Stimulated activated naive CD8-positive, alpha-beta T cell treated with anti-CD3 and anti-CD28 coated beads, Interleukin-15, amount 100 ng/mL, for 72 hours (primary cell): ENCODE measurements at regions not wholly inside any gene's neighbourhood (a gene's known extent, or its start where the extent isn't known, plus 50 kb on each side); places are given as distances from the start of the nearest gene placed in this dataset.

ENCODE experiments used
- ATAC-seq: fragments of 150-1000 bp; cut with Tn5 transposase; 2 replicates; pipeline ENCODE4 v1.10.0; 2021; ENCODE audit warnings: mild to moderate bottlenecking, moderate library complexity
- DNase-seq, 2 donors: peaks; one replicate each; pipeline ENCODE4 v3.0.0; 2021 to 2022
- H3K27ac Mint-ChIP-seq, 2 donors: one replicate each; pipeline ENCODE4 v1.8.0; 2022; ENCODE audit warnings: mild to moderate bottlenecking in 2 of 2, mixed read lengths in 2 of 2, moderate library complexity in 2 of 2
- H3K27me3 Mint-ChIP-seq: one replicate; pipeline ENCODE4 v1.8.0; 2022; ENCODE audit warnings: mixed read lengths
- H3K4me1 Mint-ChIP-seq: one replicate; pipeline ENCODE4 v1.8.0; 2022; ENCODE audit warnings: mild to moderate bottlenecking, mixed read lengths
- H3K4me3 Mint-ChIP-seq, 2 donors: one replicate each; pipeline ENCODE4 v1.8.0; 2022; ENCODE audit warnings: mild to moderate bottlenecking in 2 of 2, mixed read lengths in 2 of 2, moderate library complexity in 1 of 2
- H3K9me3 Mint-ChIP-seq, 2 donors: one replicate each; pipeline ENCODE4 v1.8.0; 2022; ENCODE audit warnings: mixed read lengths in 2 of 2

GRCh38 chr15:39156166-39156565 lies 424.7 kb upstream of the THBS1 start:
- DNase-seq (no peak), ATAC-seq (no peak)
- H3K27me3 Mint-ChIP-seq: peaks cover 18% of the 10 kb centered on the region
- H3K9me3 Mint-ChIP-seq: no peaks in the 10 kb centered on the region
- no peak overlapping the region for H3K4me3 Mint-ChIP-seq
- no peaks in the 10 kb centered on the region for H3K4me1 Mint-ChIP-seq
- H3K27ac Mint-ChIP-seq: no peak overlapping the region

DNA sequence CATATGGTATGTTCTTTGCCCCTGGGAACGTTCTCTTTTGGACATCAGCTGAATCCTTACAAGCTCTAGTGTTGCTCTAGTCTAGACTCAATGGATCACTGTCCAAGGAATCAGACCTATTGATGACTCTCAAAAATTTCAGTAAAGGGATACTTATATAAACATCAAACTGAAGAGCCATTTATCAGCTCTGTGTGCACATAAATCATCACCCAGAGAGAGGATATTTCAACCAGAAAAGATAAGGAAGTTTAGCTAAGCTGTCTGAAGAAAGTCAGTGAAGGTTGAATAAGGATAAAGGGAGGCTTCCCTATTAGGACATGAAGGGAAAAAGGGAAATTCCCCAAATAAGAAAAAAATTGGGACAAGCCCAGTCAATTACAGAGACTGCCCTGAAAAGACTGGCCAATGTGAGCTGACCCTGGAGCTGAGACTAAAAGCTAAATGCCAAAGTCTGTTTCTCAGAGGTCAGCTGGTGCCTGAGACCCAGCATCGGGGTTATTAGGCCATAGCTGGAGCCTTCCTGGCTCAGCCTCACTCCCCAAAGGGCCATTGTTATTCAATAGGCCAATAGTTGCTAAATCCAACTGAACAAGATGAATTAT lies 424.1 kb upstream of the THBS1 start:
- no peak overlapping the region for H3K27ac Mint-ChIP-seq
- peaks cover 23% of the 10 kb centered on the region for H3K27me3 Mint-ChIP-seq
- ATAC-seq (no peak), DNase-seq (no peak)
- H3K9me3 Mint-ChIP-seq: no peaks in the 10 kb centered on the region
- no peaks in the 10 kb centered on the region for H3K4me1 Mint-ChIP-seq
- no peak overlapping the region for H3K4me3 Mint-ChIP-seq

DNA sequence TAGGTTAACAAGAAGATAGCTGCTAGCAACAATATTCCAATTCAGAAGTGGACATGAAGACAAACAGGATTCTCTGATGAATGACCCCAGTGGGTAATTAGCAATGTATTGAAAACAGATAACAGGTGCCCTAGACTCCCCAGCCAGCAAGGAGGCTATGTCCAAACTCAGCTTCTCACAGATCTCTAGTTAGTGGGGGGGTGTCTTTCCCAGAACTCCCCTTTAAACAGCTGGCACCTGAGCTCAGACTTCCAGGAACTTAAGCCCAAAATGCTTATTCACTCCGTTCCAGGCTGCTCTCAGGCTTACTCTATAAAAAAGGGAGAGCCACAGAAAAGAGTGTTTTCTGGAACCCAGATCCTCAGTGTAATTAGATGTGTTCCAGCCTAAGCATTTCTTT lies 423.0 kb upstream of the THBS1 start:
- DNase-seq (no peak), ATAC-seq (no peak)
- Mint-ChIP-seq H3K4me3 (no peak overlapping the region), H3K9me3 (peaks cover 0 to 2% of the 10 kb centered on the region in 2 donors), H3K27ac (no peak overlapping the region), H3K4me1 (no peaks in the 10 kb centered on the region), H3K27me3 (peaks cover 35% of the 10 kb centered on the region)

GRCh38 chr15:39159833-39160232 lies 421.0 kb upstream of the THBS1 start:
- Mint-ChIP-seq H3K4me1 (no peaks in the 10 kb centered on the region), H3K4me3 (no peak overlapping the region), H3K27me3 (peaks cover 40% of the 10 kb centered on the region), H3K27ac (no peak overlapping the region), H3K9me3 (peaks cover 0 to 6% of the 10 kb centered on the region in 2 donors)
- ATAC-seq (no peak), DNase-seq (no peak)

GRCh38 chr15:39161096-39161495 lies 419.8 kb upstream of the THBS1 start:
- peaks cover 48% of the 10 kb centered on the region for H3K27me3 Mint-ChIP-seq
- no peak for ATAC-seq

DNA sequence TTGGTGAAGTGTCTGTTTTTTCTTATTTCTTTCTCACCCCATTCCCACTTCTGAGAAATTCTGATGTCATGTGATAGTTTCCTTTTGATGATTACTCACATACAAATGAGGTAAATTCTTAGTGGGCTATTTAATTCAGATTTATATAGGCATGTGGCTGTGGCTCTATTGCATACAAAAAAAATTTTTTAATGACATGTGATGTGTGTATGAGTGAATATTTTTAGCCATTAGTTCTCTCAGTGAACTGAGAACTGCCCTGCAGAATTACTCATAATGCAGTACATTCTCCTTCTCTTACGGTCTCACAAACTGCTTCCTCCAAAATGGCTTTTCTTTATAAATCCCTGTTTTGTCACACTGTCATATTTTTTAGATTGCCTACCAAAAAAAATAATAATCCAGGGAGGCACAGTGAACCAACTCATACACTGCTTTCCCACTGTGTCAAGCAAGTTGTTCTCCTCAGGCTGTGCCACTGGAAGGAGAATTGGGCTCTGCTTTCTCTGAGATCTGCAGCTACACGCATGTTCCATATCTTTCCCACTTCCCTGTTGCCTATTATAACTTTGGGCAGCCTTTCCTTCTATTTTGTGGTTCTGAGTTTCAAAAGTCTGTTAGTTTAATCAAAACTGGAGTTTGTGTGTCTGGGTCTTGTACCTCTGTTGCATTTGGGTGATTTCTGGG lies 415.7 kb upstream of the THBS1 start:
- DNase-seq (no peak), ATAC-seq (no peak)
- Mint-ChIP-seq H3K9me3 (peaks cover 0 to 6% of the 10 kb centered on the region in 2 donors), H3K4me1 (no peaks in the 10 kb centered on the region), H3K27me3 (peaks cover 64% of the 10 kb centered on the region), H3K4me3 (no peak overlapping the region), H3K27ac (no peak overlapping the region)

More at GRCh38 chr15:39161096-39161495, 419.8 kb upstream of the THBS1 start:
- Mint-ChIP-seq H3K4me3 (no peak overlapping the region), H3K27ac (no peak overlapping the region), H3K9me3 (peaks cover 0 to 6% of the 10 kb centered on the region in 2 donors), H3K4me1 (no peaks in the 10 kb centered on the region)
- DNase-seq: no peak

DNA sequence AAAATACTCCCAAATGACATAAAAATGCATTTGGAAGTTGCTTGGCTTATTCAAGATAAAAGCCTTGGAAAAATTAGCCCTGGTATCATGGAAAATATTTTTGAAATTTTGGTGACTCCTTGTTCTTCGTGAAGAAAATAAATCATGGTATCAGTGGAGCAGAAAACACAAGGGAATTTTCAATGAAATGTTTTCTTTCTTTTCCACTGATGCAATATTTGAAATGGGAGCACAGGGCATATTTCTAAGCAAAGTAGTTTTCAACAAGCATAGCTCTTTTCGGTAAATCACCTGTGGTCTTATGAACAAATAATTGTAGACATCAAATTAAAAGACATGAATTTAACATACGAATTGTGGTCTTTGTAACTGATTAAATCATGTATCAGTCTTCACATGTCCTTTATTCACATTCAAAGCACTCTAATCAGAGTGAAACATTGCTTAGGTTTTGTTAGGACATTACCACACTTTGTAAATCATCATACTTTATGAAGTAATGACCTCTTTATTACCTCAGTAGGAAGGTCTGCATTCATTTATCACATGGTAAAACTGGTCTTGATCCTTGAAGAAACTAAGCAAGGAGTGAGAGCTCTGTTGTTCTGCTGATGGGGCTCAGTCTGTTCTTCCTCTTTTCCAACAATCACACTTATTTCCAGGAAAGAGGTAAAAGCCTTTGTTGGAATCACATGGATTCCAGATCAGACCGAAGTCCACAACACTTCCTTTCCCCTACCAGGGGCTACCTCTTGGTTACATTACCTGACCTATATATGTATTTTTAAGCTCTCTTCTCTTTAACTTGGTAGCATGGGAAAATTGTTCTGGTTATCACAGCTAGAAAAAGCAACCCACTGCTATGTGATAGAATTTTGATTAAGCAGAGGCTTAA lies 413.5 kb upstream of the THBS1 start:
- DNase-seq: no peak
- H3K27ac Mint-ChIP-seq: peak overlapping the region in 1 of 2 donors; percentile 9
- no peak overlapping the region for H3K4me3 Mint-ChIP-seq
- H3K9me3 Mint-ChIP-seq: peaks cover 0 to 6% of the 10 kb centered on the region in 2 donors
- peaks cover 8% of the 10 kb centered on the region for H3K4me1 Mint-ChIP-seq
- peaks cover 58% of the 10 kb centered on the region for H3K27me3 Mint-ChIP-seq
- ATAC-seq: no peak

GRCh38 chr15:39171944-39172368 lies 408.9 kb upstream of the THBS1 start:
- H3K27ac Mint-ChIP-seq: no peak overlapping the region
- no peaks in the 10 kb centered on the region for H3K9me3 Mint-ChIP-seq
- DNase-seq (peak; percentile 7 to 37), ATAC-seq (peak; percentile 70)
- H3K4me3 Mint-ChIP-seq: no peak overlapping the region
- H3K4me1 Mint-ChIP-seq: peaks cover 13% of the 10 kb centered on the region
- H3K27me3 Mint-ChIP-seq: peaks cover 47% of the 10 kb centered on the region

GRCh38 chr15:39172380-39173281 lies 408.2 kb upstream of the THBS1 start:
- Mint-ChIP-seq H3K4me3 (no peak overlapping the region), H3K4me1 (peaks cover 13% of the 10 kb centered on the region), H3K27me3 (peaks cover 47% of the 10 kb centered on the region), H3K9me3 (no peaks in the 10 kb centered on the region), H3K27ac (no peak overlapping the region)
- DNase-seq (no peak), ATAC-seq (no peak)

- Mint-ChIP-seq H3K27me3 (peaks cover 45% of the 10 kb centered on the region), H3K27ac (no peak overlapping the region), H3K4me1 (peaks cover 13% of the 10 kb centered on the region), H3K4me3 (no peak overlapping the region), H3K9me3 (no peaks in the 10 kb centered on the region)
- ATAC-seq (no peak), DNase-seq (no peak)
These were observed 407.5 kb upstream of the THBS1 start for GRCh38 chr15:39173426-39173825.

GRCh38 chr15:39174332-39174731 lies 406.5 kb upstream of the THBS1 start:
- peaks cover 37% of the 10 kb centered on the region for H3K27me3 Mint-ChIP-seq

GRCh38 chr15:39176030-39176429 lies 404.8 kb upstream of the THBS1 start:
- no peak for ATAC-seq
- H3K27ac Mint-ChIP-seq: no peak overlapping the region
- no peaks in the 10 kb centered on the region for H3K9me3 Mint-ChIP-seq
- no peak overlapping the region for H3K4me3 Mint-ChIP-seq
- H3K4me1 Mint-ChIP-seq: peaks cover 13% of the 10 kb centered on the region
- peaks cover 44% of the 10 kb centered on the region for H3K27me3 Mint-ChIP-seq
- DNase-seq: no peak

More at GRCh38 chr15:39174332-39174731, 406.5 kb upstream of the THBS1 start:
- H3K4me3 Mint-ChIP-seq: no peak overlapping the region
- H3K27ac Mint-ChIP-seq: no peak overlapping the region
- H3K4me1 Mint-ChIP-seq: peaks cover 13% of the 10 kb centered on the region
- ATAC-seq (no peak), DNase-seq (no peak)
- no peaks in the 10 kb centered on the region for H3K9me3 Mint-ChIP-seq

GRCh38 chr15:39177561-39177960 lies 403.3 kb upstream of the THBS1 start:
- Mint-ChIP-seq H3K4me1 (peaks cover 4% of the 10 kb centered on the region), H3K9me3 (no peaks in the 10 kb centered on the region), H3K4me3 (no peak overlapping the region), H3K27ac (no peak overlapping the region), H3K27me3 (peaks cover 45% of the 10 kb centered on the region)
- ATAC-seq: no peak
- no peak for DNase-seq

- no peaks in the 10 kb centered on the region for H3K4me1 Mint-ChIP-seq
- H3K9me3 Mint-ChIP-seq: no peaks in the 10 kb centered on the region
- DNase-seq: no peak
- H3K4me3 Mint-ChIP-seq: no peak overlapping the region
- H3K27me3 Mint-ChIP-seq: peaks cover 27% of the 10 kb centered on the region
- no peak overlapping the region for H3K27ac Mint-ChIP-seq
- ATAC-seq: no peak
These were observed 400.8 kb upstream of the THBS1 start for GRCh38 chr15:39180030-39180429.

DNA sequence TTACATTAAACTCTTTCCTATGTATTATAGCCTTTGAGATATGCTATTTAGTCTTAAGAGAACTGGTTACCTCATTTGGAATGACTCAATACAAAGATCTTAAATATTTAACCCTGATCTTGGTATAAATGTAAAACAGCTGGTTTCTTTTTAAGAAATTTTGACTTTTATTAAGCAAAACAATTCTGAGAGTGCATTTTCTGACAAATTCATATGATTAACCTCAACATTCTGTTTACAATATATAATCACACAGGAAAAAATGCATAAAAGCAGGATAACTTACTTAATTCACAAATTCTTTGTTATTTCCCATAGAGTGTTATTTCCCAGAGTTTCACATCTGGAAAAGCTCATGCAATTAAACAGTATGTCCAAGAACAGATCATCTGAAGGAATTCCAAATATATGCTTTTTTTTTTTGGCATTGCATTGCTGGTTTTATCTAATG lies 400.4 kb upstream of the THBS1 start:
- DNase-seq (no peak), ATAC-seq (no peak)
- Mint-ChIP-seq H3K27ac (no peak overlapping the region), H3K27me3 (peaks cover 25% of the 10 kb centered on the region), H3K9me3 (no peaks in the 10 kb centered on the region), H3K4me1 (no peaks in the 10 kb centered on the region), H3K4me3 (no peak overlapping the region)
